HL-60 (cell line): ENCODE measurements at regions not wholly inside any gene's neighbourhood (a gene's known extent, or its start where the extent isn't known, plus 50 kb on each side); places are given as distances from the start of the nearest gene placed in this dataset.

Experiments used
- POLR2AphosphoS5 ChIP-seq: IDR thresholded peaks from 2 replicates; pipeline ENCODE4 v1.6.1; 2012; ENCODE audit warnings: low read depth
- TF ChIP-seq, protein P1 (sequence below): IDR thresholded peaks from one replicate; pipeline ENCODE4 v1.5.1; 2011; ENCODE audit warnings: low read length, control low read depth, inconsistent platforms; ENCODE audit not compliant: insufficient read depth
- TF ChIP-seq, protein P2 (sequence below): IDR thresholded peaks from 2 replicates; pipeline ENCODE4 v1.6.1; 2012; ENCODE audit warnings: low read depth; ENCODE audit not compliant: insufficient replicate concordance

DNA sequence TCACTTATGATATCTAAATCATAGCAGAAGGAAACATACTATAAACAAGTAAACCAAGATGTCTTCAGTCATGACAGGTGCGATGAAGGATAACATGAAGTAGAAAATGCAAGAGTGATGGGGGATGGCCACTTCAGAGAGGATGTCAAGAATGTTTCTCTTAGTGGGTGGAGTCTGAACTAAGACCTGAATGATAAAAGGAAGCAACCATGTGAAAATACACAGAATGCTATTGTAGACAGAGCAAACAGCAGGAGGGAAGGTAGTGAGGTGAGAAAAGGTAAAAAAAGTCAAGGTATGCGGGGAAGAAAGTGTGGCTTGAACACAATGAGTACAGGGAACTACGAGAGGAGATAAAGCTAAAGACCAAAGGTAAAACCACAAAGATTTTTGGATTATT lies 341.6 kb downstream of the FBXO15 start:
- no peak for TF ChIP-seq POLR2AphosphoS5
- TF ChIP-seq, protein P1, sequence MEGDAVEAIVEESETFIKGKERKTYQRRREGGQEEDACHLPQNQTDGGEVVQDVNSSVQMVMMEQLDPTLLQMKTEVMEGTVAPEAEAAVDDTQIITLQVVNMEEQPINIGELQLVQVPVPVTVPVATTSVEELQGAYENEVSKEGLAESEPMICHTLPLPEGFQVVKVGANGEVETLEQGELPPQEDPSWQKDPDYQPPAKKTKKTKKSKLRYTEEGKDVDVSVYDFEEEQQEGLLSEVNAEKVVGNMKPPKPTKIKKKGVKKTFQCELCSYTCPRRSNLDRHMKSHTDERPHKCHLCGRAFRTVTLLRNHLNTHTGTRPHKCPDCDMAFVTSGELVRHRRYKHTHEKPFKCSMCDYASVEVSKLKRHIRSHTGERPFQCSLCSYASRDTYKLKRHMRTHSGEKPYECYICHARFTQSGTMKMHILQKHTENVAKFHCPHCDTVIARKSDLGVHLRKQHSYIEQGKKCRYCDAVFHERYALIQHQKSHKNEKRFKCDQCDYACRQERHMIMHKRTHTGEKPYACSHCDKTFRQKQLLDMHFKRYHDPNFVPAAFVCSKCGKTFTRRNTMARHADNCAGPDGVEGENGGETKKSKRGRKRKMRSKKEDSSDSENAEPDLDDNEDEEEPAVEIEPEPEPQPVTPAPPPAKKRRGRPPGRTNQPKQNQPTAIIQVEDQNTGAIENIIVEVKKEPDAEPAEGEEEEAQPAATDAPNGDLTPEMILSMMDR, result no peak
- TF ChIP-seq, protein P2, sequence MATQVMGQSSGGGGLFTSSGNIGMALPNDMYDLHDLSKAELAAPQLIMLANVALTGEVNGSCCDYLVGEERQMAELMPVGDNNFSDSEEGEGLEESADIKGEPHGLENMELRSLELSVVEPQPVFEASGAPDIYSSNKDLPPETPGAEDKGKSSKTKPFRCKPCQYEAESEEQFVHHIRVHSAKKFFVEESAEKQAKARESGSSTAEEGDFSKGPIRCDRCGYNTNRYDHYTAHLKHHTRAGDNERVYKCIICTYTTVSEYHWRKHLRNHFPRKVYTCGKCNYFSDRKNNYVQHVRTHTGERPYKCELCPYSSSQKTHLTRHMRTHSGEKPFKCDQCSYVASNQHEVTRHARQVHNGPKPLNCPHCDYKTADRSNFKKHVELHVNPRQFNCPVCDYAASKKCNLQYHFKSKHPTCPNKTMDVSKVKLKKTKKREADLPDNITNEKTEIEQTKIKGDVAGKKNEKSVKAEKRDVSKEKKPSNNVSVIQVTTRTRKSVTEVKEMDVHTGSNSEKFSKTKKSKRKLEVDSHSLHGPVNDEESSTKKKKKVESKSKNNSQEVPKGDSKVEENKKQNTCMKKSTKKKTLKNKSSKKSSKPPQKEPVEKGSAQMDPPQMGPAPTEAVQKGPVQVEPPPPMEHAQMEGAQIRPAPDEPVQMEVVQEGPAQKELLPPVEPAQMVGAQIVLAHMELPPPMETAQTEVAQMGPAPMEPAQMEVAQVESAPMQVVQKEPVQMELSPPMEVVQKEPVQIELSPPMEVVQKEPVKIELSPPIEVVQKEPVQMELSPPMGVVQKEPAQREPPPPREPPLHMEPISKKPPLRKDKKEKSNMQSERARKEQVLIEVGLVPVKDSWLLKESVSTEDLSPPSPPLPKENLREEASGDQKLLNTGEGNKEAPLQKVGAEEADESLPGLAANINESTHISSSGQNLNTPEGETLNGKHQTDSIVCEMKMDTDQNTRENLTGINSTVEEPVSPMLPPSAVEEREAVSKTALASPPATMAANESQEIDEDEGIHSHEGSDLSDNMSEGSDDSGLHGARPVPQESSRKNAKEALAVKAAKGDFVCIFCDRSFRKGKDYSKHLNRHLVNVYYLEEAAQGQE, result no peak
